NCI-H2107 treated with DMSO at 0.1 percent for 48 hours (cell line): ENCODE measurements at regions not wholly inside any gene's neighbourhood (a gene's known extent, or its start where the extent isn't known, plus 50 kb on each side); places are given as distances from the start of the nearest gene placed in this dataset.
"Not testable (repeated sequence)": the region's sequence is repeated elsewhere in the genome, so short reads cannot be mapped to it uniquely, and the experiment has no call there.

Experiments used
- DNase-seq: peaks from one replicate; lab custom pipeline; 2025; ENCODE audit not compliant: unreplicated experiment; lab: John Stamatoyannopoulos, UW

DNA sequence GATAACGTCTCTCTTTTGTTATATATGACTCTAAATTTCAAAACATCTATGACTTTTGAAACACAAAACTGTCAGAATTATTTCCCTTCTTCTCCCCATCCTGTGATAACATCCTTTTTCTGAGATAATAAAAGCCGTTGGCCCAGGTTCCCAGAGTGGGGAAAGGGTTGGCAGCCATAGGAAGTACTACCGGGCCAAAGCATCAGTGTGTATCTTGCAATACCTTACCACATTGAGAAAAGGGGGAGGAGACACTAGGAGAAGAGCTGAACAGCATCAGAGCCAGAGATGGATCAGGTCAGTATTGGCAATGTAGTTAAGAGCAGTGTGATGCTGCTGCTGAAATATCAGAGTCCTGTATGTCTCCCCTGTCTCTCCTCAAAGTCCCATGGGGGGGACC, 210.0 kb upstream of the PROK2 start:
- no peak for DNase-seq

DNA sequence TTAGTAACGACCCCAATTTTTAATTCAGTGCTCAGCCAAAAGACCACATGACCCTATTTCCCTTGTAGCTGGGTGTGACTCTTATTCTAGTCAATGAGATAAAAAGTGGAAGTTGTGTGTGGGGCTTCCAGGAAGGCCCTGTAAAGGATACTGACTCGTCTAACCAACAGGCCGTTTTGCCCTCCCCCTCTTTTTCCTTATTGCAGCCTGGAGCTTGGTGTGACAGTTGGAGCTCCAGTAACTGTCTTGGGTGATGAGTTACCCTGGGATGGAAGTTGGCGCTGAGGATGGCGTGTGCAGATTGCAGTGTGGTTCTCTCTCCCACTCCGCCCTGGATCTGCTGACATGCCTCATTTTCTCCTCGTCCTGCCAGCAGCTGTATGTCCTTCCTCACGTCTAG, 209.3 kb upstream of the PROK2 start:
- no peak for DNase-seq

DNA sequence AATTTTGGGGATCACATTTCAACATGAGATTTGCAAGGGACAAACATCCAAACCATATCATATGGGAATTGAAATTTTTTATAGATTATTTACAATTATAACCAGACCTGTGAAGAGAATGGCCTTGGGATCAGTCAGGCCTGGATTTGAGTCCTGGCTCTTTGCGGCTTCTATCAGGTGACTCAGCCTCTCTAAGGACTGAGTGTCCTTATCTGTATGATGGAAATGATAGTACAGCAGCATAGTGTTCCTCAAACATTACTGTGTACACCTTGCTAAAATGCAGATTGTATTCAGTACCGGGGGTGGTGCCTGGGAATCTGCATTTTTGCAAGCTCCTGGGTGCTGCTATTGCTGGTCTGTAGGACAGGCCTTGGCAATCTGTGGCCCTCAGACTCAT, 206.7 kb upstream of the PROK2 start:
- DNase-seq: no peak

DNA sequence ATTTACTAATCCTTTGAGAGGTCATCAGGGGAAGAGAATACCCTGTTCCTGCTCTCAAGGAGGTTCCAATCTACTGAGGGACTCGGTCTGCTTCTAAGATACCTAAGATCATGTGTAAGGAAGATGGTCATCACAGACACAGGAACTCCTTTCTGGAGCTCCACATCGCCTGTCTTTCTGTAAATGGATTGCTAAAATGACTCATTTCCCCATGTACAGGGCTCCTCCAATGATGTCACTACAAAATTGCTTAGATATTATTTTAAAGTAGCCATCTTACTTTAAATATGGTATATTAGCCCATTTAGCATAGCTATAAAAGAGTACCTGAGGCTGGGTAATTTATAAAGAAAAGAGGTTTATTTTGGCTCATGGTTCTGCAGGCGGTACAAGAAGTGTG, 206.1 kb upstream of the PROK2 start:
- DNase-seq: no peak

DNA sequence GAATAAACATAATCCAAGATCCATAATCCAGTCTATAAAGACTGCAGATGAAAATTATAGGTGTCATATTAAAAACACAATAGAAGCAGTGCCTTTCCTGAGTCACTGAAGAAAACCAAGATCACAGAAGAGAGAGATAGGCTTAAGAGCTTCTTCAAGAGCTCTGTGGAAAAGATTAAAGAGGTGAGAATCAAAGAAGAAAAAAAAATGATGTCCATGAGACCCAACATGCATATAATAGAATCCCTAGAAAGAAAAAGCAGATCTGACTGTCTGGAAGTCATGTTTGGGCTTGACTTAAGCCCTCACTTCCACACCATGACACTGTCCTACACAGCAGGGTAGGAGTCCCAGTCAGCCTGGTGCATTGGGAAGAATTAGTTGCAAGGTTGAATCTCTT, 205.6 kb upstream of the PROK2 start:
- DNase-seq: no peak

DNA sequence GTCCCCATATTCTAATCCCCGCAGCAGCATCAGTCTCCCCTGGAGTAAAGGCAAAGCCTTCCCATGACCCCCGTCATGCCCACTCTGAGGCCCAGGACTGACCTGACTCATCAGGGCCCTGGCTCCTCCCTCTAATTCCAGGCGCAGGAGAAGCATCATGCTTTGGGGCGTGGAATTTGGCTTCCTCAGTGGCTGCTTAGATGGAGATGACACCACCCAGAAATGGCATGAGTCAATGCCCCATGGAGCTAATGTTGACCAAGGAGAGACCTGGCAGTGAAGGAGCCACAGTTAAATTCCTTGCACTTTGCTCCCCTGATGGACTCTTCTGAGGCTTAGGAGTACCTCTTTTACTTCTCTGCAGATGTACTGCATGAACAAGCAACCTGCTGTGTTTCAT, 204.2 kb upstream of the PROK2 start:
- DNase-seq: no peak

DNA sequence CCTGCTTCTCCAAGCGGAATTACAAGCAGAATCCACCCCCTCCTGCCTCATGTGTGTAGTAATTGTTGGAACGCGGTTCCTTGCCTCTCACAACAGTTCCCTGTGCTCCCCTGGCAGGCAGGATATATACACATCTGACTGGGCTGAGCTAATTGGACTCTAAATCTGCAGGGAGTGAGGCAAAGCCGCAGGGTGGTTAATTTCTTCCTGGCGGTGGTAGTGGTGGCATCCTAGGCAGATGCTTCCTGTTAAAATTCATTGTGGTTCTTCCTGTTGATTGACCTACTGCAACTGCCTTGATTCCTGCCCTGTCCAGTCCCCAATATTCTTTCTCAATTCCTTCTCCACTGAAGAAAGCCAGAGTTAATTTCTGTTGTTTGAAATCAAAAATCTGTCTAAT, 202.9 kb upstream of the PROK2 start:
- no peak for DNase-seq

DNA sequence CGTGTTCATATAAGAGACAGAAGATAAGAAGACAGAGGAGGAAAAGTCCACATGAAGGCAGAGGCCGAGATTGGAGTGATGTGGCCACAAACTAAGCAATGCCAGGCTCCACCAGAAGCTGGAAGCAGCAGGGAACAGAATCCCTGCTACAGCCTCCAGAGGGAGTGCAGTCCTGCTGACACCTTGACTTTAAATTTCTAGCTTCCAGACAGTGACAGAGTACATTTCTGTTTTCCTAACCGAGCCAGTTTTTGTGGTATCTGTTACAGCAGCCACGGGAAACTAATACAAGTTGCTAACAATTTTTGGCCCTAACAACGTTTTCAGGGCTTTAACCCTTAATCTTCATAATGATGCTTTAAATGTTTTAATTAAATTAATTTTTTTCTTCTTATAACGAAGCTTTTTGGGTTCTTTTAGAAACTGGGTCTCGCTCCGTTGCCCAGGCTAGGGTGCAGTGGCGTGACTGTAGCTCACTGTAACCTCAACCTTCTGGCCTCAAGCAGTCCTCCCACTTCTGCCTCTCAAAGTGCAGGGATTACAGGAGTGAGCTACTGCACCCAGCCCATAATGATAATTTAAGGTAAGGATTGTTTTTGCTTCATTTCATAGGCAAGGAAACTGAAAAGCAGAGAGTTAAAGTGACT, 202.3 kb upstream of the PROK2 start:
- DNase-seq: no peak

DNA sequence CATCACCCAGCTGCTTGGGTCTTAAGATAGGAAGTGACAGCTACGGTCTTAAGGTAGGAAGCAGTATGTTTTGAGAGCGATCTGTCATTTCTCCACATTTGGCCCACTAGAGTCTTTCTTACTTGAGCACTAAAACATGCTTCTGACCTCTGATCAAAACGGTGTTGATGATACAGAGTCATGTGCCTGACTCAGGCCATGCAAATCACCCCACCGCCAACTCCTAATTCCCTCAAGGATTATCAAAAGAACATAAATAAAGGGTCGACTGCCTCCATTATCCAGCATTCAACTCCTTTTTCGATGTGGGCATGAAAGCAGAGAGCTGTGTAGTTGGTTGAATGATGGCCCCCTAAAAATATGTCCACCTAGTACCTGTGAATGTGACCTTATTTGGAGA, 201.7 kb upstream of the PROK2 start:
- DNase-seq: no peak

DNA sequence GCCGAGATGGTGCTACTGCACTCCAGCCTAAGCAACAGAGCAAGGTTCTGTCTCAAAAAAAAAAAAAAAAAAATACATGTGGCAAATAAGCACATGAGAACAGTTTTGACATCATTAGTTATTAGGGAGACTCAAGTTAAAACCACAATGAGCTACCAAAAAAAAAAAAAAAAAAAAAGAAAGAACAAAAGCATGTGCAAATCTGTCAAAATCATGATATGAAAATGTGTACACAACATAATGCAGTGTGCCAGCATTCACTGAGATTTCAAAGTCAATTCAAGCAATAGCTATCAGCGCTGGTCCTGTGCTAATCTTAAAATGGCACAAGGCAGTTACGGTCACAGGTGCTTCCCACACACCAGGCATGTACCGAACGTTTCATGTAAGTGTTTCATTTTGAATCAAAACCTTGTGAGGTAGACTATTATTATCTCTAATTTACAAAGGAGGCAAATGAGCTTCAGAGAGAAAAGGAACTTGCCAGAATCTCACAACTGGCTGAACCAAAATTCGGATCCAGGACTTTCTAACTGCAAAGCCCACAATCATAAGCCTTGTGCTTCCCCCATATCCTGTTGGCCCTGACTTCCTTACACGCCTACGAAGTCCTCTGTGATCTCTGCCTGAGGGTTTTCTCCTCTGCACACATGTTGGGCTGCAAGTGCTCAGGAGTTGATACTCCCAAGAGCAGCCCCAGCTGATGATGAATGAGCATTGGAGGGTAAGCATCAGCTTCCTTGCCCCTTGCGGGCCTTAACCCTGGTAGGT, 200.1 kb upstream of the PROK2 start:
- no peak for DNase-seq

DNA sequence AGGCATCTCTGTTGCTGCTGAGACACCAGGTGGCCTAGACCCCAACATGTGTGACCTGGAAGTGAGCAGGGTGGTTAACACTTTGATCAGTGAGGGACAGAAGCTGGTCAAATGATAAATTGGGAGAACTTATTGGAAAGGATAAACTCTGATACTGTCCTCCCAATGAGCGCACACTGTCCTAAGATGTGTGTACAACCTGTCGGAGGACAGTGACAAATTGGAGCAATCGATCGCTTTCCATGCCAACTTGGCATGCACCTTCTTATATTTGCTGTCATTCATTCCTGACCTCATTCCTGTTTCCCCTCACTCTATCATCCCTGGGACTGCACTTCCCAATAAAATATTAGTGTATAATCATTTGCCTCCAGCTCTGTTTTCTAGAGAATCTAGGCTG, 198.7 kb upstream of the PROK2 start:
- no peak for DNase-seq

DNA sequence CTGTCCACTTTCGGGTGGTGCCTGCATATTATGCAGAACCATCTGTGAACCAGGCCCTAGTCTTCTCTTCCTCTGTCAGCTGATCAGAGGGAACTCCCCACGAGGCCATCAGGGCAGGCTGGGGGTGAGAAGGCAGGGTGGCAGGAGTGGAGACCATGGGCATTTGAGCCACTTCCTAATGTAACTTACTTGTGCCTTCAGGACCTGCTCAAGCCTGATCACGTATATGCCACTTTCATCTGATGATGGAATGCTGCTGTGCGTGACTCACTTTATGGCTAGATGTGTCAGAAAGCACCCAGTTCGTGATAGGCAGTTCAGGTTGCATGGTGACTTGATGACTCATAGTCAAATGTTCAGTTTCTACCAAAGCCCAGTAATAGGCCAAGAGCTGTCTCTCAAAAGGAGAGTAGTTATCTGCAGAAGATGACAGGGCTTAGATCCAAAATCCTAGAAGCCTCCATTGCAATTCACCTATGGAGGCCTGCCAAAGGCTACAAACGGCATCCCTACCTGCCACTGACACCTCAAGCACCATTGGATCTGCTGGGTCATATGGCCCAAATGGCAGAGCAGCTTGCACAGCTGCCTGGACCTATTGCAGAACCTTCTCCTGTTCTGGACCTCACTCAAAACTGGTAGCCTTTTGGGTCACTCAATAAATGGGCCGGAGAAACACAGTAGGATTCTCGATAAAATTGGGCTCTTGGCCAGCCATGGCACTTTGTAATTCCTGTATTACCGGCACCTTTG, 197.7 kb upstream of the PROK2 start:
- not testable (repeated sequence) for DNase-seq

DNA sequence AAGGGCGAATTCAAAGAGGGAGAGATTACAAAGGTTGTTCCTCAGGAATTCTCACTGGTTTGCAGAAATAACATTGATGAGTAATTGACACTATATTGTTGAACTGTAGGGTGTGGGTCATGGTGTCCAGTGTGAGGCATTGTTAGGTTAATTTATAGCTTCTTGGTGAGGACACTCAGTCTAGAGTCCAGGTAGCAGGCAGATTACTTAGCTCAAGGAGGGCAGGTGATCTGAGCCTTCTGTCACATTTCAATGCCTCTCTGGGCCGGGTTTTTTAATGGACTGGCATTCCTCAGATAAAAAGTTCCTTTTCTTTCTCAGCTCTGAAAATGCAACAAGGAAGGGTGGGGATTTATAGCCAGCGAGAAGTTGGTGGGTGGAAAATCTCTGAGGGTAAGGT, 194.2 kb upstream of the PROK2 start:
- no peak for DNase-seq

DNA sequence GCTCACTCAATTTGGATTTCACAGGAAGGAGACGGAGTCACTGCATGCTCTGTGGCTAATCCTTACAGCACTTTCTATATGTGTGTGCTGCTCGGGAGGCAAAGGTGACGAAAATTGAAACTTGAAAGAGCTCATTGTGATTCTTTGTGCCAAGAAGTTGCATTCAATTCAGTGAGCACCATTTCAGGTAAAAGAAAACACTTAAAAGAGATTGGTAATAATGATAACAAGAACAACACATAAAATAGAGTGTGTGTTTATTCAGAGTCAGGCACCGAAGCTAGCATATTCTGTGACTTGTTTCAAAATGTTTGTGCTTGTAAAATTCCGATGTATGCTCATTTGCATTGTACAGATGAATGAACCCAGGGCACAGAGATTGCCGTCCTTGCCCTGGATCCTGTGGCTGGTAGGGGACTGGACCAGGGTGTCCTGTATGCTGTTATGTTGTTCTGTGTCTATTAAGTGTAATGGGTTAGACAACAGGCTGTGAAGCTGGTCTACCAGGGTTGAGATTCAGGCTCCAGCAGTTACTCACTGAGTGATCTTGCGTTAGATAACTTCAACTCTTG, 193.3 kb upstream of the PROK2 start:
- no peak for DNase-seq

DNA sequence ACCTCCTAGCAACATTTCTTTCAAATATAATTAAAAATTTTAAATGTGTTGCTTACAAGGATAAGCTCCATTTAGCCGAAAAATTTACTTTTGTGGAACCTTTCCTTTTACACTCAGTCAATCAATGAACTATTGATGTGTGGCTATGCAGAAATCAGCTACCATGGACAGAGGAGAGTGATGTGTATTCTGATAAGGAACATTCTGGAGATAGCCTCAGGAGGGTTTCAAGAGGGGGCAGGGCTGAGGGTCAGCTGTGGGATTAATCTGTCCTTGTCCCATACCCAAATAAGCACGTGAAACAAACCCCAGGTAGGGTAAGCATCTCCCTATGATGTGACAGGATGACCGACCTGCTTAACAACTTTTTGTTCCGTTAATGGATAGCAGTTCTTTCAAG, 192.6 kb upstream of the PROK2 start:
- DNase-seq: no peak

DNA sequence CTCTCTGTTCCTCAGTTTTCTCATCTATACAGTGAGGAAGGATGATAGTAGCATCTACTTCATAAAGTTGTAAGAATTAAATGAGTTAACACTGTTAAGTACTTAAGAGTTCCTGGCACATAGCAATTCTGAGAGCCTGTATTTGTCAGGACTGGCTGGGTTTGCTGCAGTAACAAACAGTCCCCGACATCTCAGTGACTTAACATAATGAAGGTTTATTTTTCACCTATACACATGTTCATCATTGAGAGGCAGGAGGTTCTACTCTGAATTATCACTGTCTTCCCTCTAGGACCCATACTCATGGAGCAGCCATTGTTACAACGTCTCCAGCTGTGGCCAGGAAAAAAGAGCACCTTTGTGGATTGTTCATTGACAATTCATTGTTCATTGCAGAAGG, 190.6 kb upstream of the PROK2 start:
- no peak for DNase-seq

DNA sequence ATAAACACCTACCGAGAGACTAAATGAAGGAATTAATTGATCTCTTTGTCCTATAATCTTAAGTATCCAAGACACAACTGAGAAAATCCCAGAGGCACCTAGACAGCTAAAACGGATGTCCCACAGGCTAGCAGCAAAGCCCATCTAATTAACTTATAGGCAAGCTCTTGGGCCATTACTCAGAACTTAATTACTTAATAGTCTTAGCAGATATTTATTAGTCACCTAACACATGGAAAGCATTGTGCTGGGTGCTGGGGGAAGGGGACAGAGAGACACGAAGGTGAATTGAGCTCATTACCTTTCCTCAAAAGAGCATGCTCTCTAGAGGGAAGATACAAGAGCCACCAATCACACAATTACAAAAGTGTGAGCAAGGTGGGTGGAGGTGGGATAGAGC, 189.8 kb upstream of the PROK2 start:
- no peak for DNase-seq

DNA sequence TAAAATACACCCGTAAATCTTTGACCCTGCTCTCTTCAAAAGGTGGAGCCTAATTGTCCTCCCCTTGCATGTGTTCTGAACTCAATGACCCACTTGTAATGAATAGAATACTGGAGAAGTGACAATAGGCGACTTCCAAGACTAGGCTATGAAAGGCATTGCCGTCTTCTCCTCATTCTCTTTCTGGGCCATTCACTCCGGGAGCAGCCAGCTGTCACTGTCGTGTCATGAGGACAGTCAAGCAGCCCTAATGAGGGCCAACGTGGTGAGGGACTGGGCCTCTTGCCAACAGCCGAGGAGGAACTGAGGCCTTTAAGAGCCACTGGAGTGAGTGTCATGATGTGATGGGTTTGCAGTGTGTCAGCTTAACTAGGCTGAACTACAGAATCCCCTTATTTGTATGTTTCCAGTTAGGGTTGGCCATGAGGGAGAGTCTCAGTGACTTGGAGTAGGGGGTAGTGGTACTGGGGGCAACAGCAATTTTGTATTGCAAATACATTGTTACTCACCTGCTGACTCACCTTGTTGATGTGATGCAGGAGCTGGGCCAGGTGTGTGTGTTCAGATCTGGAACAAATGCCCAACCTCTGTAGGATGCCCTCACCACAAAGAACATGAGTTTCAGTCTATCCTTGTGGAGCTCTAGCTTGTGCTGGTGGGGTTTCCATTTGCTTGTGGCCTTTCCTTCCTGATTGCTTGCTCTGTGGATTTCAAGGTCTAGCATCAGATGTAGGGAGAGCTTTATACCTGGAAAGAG, 188.5 kb upstream of the PROK2 start:
- DNase-seq: peak; percentile 41

DNA sequence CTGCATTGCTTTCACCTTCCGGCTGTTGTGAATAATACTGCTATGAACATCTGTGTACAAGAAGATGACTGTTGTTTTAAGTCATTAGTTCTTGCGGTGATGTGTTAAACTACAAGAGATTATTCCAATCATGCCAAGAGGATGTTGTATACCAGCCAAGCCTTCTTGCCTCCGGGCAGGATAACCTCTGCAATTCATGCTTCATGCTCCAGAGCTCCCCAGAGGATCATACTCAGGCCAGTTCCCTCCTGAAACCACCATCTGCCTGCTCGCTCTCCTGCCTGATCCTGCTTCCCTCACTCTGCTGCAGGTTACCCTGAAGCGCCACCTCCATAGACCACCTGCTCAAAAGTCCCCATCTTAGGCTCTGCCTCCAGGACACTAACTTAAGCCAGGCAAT, 187.1 kb upstream of the PROK2 start:
- DNase-seq: no peak

DNA sequence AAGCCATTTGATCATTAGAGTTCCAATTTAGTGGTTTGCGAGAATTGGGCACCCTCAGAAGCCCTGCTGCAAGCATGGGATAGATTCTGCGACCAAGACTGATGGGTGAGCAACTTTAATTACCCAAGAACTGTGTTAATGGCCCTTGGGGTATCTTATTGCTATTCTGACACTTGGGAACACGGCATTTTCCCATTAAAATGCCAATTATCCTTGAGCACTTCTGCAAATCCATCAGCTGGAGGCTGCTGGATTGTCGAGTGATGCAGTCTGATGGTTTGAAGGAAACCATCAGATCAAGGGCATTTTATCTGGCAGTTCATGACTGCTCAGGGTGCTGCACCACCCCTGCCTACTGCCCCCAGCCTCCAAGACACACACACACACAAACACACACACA, 183.6 kb upstream of the PROK2 start:
- no peak for DNase-seq

DNA sequence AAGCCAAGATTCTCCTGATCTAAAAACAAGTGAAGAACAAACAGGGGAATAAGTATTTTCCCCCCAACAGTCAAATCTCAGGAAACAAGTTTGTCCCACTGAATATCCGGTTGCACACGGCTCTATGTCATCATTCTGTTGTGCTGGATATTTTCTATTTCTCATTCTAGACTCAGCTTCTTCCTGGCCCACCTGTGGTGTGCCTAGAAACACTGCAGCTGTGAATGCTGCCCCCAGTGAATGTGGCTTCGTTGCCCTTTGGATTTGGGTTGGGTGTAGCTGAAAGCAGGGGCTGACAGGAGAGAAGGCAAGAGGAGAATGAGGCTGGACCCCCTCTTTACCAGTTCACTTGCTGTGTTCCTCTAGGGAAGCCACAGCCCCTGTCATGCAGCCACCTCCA, 181.2 kb upstream of the PROK2 start:
- no peak for DNase-seq
